Prostate gland (tissue), 2 donors: ENCODE measurements at regions not wholly inside any gene's neighbourhood (a gene's known extent, or its start where the extent isn't known, plus 50 kb on each side); places are given as distances from the start of the nearest gene placed in this dataset.

Experiments used
- POLR2A ChIP-seq: fragments of 450-650 bp; IDR thresholded peaks from one replicate; pipeline ENCODE4 v1.6.1; 2016; ENCODE audit warnings: antibody characterized with exemption, mild to moderate bottlenecking
- POLR2AphosphoS5 ChIP-seq: sonication (generic); formaldehyde crosslinking; IDR thresholded peaks from one replicate; pipeline ENCODE4 v1.6.1; 2017; ENCODE audit warnings: antibody characterized with exemption
- TF ChIP-seq, protein P1 (sequence below), 4 experiments: fragments of 200-600 bp in 2 of 4; fragments of 450-650 bp in 2 of 4; sonication (generic) in 2 of 4; IDR thresholded peaks; 1 replicate in 3 of 4; 2 replicates in 1 of 4; pipeline ENCODE4 v1.5.1; 2016 to 2019; ENCODE audit warnings: antibody characterized with exemption in 4 of 4, mild to moderate bottlenecking in 2 of 4, moderate library complexity in 2 of 4

DNA sequence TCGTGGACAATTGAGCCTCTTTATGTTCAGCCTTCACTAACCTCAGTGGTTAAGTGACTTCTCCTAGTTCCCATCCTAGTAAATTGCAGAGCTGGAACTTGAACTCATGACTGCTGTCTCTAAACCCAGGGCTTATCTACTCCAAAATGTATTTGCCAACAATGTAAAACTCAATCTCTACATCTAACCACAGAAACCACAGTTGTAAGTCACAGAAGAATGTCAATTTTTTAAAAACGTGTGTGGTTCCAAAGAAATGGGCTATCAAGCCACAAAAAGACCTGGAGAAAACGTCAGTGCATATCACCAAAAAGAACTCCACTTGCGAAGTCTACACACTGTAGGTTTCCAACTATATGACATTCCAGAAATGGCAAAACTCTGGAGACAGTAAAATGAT is 172.6 kb upstream of the HMCN1 start:
- no peak for TF ChIP-seq POLR2A
- TF ChIP-seq, protein P1, sequence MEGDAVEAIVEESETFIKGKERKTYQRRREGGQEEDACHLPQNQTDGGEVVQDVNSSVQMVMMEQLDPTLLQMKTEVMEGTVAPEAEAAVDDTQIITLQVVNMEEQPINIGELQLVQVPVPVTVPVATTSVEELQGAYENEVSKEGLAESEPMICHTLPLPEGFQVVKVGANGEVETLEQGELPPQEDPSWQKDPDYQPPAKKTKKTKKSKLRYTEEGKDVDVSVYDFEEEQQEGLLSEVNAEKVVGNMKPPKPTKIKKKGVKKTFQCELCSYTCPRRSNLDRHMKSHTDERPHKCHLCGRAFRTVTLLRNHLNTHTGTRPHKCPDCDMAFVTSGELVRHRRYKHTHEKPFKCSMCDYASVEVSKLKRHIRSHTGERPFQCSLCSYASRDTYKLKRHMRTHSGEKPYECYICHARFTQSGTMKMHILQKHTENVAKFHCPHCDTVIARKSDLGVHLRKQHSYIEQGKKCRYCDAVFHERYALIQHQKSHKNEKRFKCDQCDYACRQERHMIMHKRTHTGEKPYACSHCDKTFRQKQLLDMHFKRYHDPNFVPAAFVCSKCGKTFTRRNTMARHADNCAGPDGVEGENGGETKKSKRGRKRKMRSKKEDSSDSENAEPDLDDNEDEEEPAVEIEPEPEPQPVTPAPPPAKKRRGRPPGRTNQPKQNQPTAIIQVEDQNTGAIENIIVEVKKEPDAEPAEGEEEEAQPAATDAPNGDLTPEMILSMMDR (IDR thresholded peaks at IDR 0.05), result no peak
- no peak for TF ChIP-seq POLR2AphosphoS5
